Activated CD4-positive, alpha-beta memory T cell treated with anti-CD3 and anti-CD28 coated beads for 36 hours (primary cell): ENCODE measurements at regions not wholly inside any gene's neighbourhood (a gene's known extent, or its start where the extent isn't known, plus 50 kb on each side); places are given as distances from the start of the nearest gene placed in this dataset.

Source experiments
- CTCF ChIA-PET: fragments of 350-600 bp; sonication (Branson Sonifier 250); formaldehyde crosslinking; loops from one replicate; lab custom pipeline; 2021; ENCODE audit warnings: antibody characterized with exemption, inconsistent platforms; lab: Charles Lee
- POLR2A ChIA-PET: fragments of 350-600 bp; sonication (Branson Sonifier 250); formaldehyde crosslinking; loops from one replicate; lab custom pipeline; 2021; ENCODE audit warnings: antibody characterized with exemption; lab: Charles Lee
- DNase-seq: peaks from one replicate; pipeline ENCODE4 v3.0.0-alpha.2; 2020
- H3K27ac Mint-ChIP-seq: one replicate; pipeline ENCODE4 v1.8.0; 2021; ENCODE audit warnings: mixed read lengths
- H3K27me3 Mint-ChIP-seq: one replicate; pipeline ENCODE4 v1.8.0; 2021; ENCODE audit warnings: mixed read lengths
- H3K36me3 Mint-ChIP-seq: one replicate; pipeline ENCODE4 v1.8.0; 2021; ENCODE audit warnings: mixed read lengths
- H3K4me1 Mint-ChIP-seq: one replicate; pipeline ENCODE4 v1.8.0; 2021; ENCODE audit warnings: low read depth, mixed read lengths
- H3K4me3 Mint-ChIP-seq: one replicate; pipeline ENCODE4 v1.8.0; 2021; ENCODE audit warnings: mild to moderate bottlenecking, mixed read lengths
- H3K9me3 Mint-ChIP-seq: one replicate; pipeline ENCODE4 v1.8.0; 2021; ENCODE audit warnings: mixed read lengths
- intact Hi-C: fragments of 100-400 bp; cut with micrococcal nuclease; formaldehyde crosslinking; loops from one replicate; pipeline ENCODE4 v1.15.1; 2023

GRCh38 chr10:81108516-81109199 lies 571.0 kb downstream of the SH2D4B start:
- ChIA-PET POLR2A (no interaction called here), CTCF (no interaction called here)
- no peak for DNase-seq
- intact Hi-C loops = no loop called here
- H3K36me3 Mint-ChIP-seq = no peaks in the 10 kb centered on the region
- H3K4me3 Mint-ChIP-seq = no peak overlapping the region
- H3K27ac Mint-ChIP-seq = no peak overlapping the region
- no peaks in the 10 kb centered on the region for H3K4me1 Mint-ChIP-seq
- no peaks in the 10 kb centered on the region for H3K9me3 Mint-ChIP-seq
- no peaks in the 10 kb centered on the region for H3K27me3 Mint-ChIP-seq

- H3K4me1 Mint-ChIP-seq = no peaks in the 10 kb centered on the region
- ChIA-PET POLR2A (no interaction called here), CTCF (no interaction called here)
- no peak for DNase-seq
- H3K27me3 Mint-ChIP-seq = no peaks in the 10 kb centered on the region
- H3K36me3 Mint-ChIP-seq = no peaks in the 10 kb centered on the region
- H3K4me3 Mint-ChIP-seq = no peak overlapping the region
- no peak overlapping the region for H3K27ac Mint-ChIP-seq
- intact Hi-C loops = no loop called here
- H3K9me3 Mint-ChIP-seq = no peaks in the 10 kb centered on the region
These were observed 571.6 kb downstream of the SH2D4B start for GRCh38 chr10:81109200-81109752.

- no peaks in the 10 kb centered on the region for H3K27me3 Mint-ChIP-seq
- ChIA-PET CTCF (no interaction called here), POLR2A (no interaction called here)
- intact Hi-C loops = no loop called here
- no peaks in the 10 kb centered on the region for H3K36me3 Mint-ChIP-seq
- DNase-seq = no peak
- H3K4me3 Mint-ChIP-seq = no peak overlapping the region
- H3K9me3 Mint-ChIP-seq = no peaks in the 10 kb centered on the region
- H3K4me1 Mint-ChIP-seq = no peaks in the 10 kb centered on the region
- no peak overlapping the region for H3K27ac Mint-ChIP-seq
These were observed 578.5 kb downstream of the SH2D4B start for GRCh38 chr10:81116201-81116600.

DNA sequence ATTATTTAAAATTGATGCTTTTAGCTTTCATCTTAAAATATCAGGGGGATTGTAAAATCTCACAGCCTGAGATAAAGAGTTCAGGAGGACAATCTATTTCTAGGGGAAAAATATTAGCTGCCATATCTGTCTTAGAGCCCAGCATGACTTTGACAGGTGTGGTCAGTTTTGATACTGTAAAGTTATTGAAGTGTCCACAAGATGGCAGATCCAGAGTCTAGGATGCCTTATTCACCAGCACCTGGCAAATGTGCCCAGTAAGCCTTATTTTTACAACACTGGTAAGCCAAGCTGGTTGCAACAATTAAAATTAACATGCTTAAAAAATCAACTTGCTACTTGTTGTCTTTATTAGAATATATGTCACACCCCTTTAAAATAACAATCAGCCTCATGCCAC lies 579.3 kb downstream of the SH2D4B start:
- no peaks in the 10 kb centered on the region for H3K4me1 Mint-ChIP-seq
- ChIA-PET CTCF (no interaction called here), POLR2A (no interaction called here)
- H3K27ac Mint-ChIP-seq = no peak overlapping the region
- H3K36me3 Mint-ChIP-seq = no peaks in the 10 kb centered on the region
- intact Hi-C loops = no loop called here
- H3K9me3 Mint-ChIP-seq = no peaks in the 10 kb centered on the region
- no peak overlapping the region for H3K4me3 Mint-ChIP-seq
- H3K27me3 Mint-ChIP-seq = no peaks in the 10 kb centered on the region
- no peak for DNase-seq

GRCh38 chr10:81127931-81128330 lies 590.2 kb downstream of the SH2D4B start:
- Mint-ChIP-seq H3K27ac (no peak overlapping the region), H3K36me3 (no peaks in the 10 kb centered on the region), H3K4me1 (no peaks in the 10 kb centered on the region), H3K9me3 (no peaks in the 10 kb centered on the region), H3K27me3 (no peaks in the 10 kb centered on the region), H3K4me3 (no peak overlapping the region)
- ChIA-PET CTCF (no interaction called here), POLR2A (no interaction called here)
- DNase-seq = no peak
- intact Hi-C loops = no loop called here

DNA sequence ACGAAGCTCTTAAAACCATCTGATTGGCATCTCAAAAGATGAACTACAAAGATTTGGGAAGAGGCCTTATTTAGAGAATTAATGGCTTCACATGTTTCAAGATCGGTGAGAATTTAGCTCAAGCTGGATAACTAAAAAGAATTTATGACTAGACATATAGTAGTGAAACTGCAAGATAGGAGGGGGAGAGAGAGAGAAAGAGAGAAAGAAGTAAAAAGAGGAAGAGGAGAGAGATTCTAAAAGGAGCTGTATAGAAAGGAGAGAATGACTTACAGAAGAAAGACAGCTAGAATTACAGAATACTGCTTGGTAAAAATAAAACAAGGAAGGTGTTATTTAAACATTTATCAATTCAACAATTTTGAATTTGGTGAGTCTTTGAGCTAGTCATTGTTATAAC lies 592.3 kb downstream of the SH2D4B start:
- no peaks in the 10 kb centered on the region for H3K36me3 Mint-ChIP-seq
- no peaks in the 10 kb centered on the region for H3K9me3 Mint-ChIP-seq
- POLR2A ChIA-PET = no interaction called here

DNA sequence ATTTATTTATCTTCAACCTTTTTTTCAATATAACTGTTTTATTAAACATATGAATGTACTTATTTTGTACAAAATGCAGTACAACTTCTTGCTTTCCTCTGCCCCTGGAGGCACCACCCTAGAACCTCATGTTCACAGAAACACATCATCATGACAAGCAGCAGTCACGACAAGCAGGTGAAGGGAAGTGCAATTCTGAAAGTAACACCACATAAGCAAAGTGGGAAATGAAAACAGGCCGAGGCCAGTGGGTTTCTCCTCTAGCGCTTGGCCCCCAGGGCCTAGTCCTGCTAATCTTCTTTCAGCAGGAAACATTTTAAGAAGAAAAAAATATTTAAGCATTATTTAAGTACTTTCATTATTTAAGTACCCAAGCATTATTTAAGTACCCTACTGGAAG lies 598.1 kb downstream of the SH2D4B start:
- no peaks in the 10 kb centered on the region for H3K36me3 Mint-ChIP-seq
- H3K4me3 Mint-ChIP-seq = no peak overlapping the region
- H3K27ac Mint-ChIP-seq = no peak overlapping the region
- H3K9me3 Mint-ChIP-seq = no peaks in the 10 kb centered on the region
- no peaks in the 10 kb centered on the region for H3K4me1 Mint-ChIP-seq
- POLR2A ChIA-PET = no interaction called here
- DNase-seq = no peak
- H3K27me3 Mint-ChIP-seq = no peaks in the 10 kb centered on the region
- CTCF ChIA-PET = no interaction called here
- intact Hi-C loops = no loop called here

More for the DNA sequence above, 592.3 kb downstream of the SH2D4B start:
- CTCF ChIA-PET = no interaction called here
- intact Hi-C loops = no loop called here
- no peak overlapping the region for H3K27ac Mint-ChIP-seq
- no peak for DNase-seq
- H3K27me3 Mint-ChIP-seq = no peaks in the 10 kb centered on the region
- no peak overlapping the region for H3K4me3 Mint-ChIP-seq
- H3K4me1 Mint-ChIP-seq = no peaks in the 10 kb centered on the region

DNA sequence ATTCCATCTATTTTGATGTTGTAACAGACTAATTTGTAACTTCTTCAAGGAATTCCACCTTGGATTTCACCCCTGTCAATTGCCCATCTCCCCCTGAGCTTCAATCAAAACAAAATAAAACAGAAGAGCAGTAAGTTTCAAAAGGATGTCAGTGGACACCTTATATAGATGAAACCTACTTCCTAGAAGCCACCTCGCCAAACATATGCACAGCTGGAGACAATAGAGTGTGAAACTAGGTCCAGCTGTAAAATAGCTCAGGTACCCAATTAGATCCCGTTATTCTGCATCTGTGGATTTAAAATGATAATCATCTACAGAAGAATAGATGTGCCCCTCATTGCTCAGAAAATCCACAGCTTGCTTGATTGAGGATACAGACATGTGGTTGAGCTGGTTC lies 598.6 kb downstream of the SH2D4B start:
- H3K9me3 Mint-ChIP-seq = no peaks in the 10 kb centered on the region
- DNase-seq = no peak
- H3K36me3 Mint-ChIP-seq = no peaks in the 10 kb centered on the region
- ChIA-PET POLR2A (no interaction called here), CTCF (no interaction called here)
- no peak overlapping the region for H3K4me3 Mint-ChIP-seq
- H3K4me1 Mint-ChIP-seq = no peaks in the 10 kb centered on the region
- intact Hi-C loops = no loop called here
- H3K27ac Mint-ChIP-seq = no peak overlapping the region
- H3K27me3 Mint-ChIP-seq = no peaks in the 10 kb centered on the region

DNA sequence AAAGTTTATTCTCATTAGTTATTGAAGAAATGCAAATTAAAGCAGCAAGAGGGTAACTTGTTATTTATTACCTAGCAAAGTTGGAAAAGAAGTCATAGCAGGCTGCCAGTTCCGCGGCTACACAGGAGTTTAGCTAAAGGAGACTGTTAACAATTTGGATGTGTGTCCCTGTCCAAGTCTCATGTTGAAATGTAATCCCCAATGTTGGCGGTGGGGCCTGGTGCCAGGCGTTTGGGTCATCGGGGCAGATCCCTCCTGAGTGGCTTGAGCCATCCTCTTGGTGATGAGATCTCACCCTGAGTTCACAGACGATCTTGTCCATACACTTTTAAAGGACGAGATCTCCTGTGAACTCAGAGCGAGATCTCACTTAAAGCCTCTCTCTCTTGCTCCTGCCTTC lies 608.3 kb downstream of the SH2D4B start:
- intact Hi-C loops = no loop called here
- ChIA-PET POLR2A (no interaction called here), CTCF (no interaction called here)
- no peak overlapping the region for H3K4me3 Mint-ChIP-seq
- H3K4me1 Mint-ChIP-seq = no peaks in the 10 kb centered on the region
- no peak overlapping the region for H3K27ac Mint-ChIP-seq
- no peak for DNase-seq
- H3K9me3 Mint-ChIP-seq = no peaks in the 10 kb centered on the region
- no peaks in the 10 kb centered on the region for H3K36me3 Mint-ChIP-seq
- H3K27me3 Mint-ChIP-seq = no peaks in the 10 kb centered on the region

GRCh38 chr10:81146436-81146835 lies 608.7 kb downstream of the SH2D4B start:
- no peak overlapping the region for H3K27ac Mint-ChIP-seq
- H3K9me3 Mint-ChIP-seq = no peaks in the 10 kb centered on the region
- no peak overlapping the region for H3K4me3 Mint-ChIP-seq

DNA sequence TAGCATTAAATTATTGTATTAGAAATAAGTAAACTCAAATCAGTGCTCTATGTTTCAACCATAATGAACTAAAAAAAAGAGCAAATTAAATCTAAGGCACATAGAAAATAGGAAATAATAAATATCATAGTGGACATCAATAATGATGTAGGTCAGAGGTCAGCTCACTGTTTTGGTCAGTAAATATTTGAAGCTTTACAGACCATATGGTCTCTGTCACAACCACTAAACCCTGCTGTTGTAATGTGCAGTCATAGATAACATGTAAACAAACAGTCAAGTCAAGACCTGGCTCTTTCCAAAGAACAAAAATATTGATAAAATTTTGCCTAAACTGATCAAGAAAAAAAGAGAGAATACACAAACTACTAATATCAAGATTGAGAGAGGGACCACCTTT lies 615.0 kb downstream of the SH2D4B start:
- intact Hi-C loops = no loop called here
- no peaks in the 10 kb centered on the region for H3K4me1 Mint-ChIP-seq
- no peaks in the 10 kb centered on the region for H3K27me3 Mint-ChIP-seq
- DNase-seq = no peak
- ChIA-PET POLR2A (no interaction called here), CTCF (no interaction called here)
- H3K9me3 Mint-ChIP-seq = no peaks in the 10 kb centered on the region
- no peak overlapping the region for H3K27ac Mint-ChIP-seq
- H3K36me3 Mint-ChIP-seq = no peaks in the 10 kb centered on the region
- no peak overlapping the region for H3K4me3 Mint-ChIP-seq

More at GRCh38 chr10:81146436-81146835, 608.7 kb downstream of the SH2D4B start:
- POLR2A ChIA-PET = no interaction called here
- DNase-seq = no peak
- H3K36me3 Mint-ChIP-seq = no peaks in the 10 kb centered on the region
- H3K27me3 Mint-ChIP-seq = no peaks in the 10 kb centered on the region
- H3K4me1 Mint-ChIP-seq = no peaks in the 10 kb centered on the region
- CTCF ChIA-PET = no interaction called here
- intact Hi-C loops = no loop called here

GRCh38 chr10:81157681-81158080 lies 620.0 kb downstream of the SH2D4B start:
- Mint-ChIP-seq H3K36me3 (no peaks in the 10 kb centered on the region), H3K27ac (no peak overlapping the region), H3K4me3 (no peak overlapping the region), H3K9me3 (no peaks in the 10 kb centered on the region), H3K27me3 (no peaks in the 10 kb centered on the region), H3K4me1 (no peaks in the 10 kb centered on the region)
- DNase-seq = no peak
- intact Hi-C loops = no loop called here
- ChIA-PET POLR2A (no interaction called here), CTCF (no interaction called here)

- ChIA-PET CTCF (no interaction called here), POLR2A (interaction anchor here (0.7 kb wide), 1 partner anchor 210 kb away, joined by 3 read pairs; no protein-coding TSS in a partner anchor)
- H3K9me3 Mint-ChIP-seq = peaks cover 12% of the 10 kb centered on the region
- no peaks in the 10 kb centered on the region for H3K36me3 Mint-ChIP-seq
- no peak for DNase-seq
- H3K27ac Mint-ChIP-seq = no peak overlapping the region
- no peaks in the 10 kb centered on the region for H3K4me1 Mint-ChIP-seq
- H3K27me3 Mint-ChIP-seq = no peaks in the 10 kb centered on the region
- H3K4me3 Mint-ChIP-seq = no peak overlapping the region
- intact Hi-C loops = no loop called here
These were observed 640.0 kb downstream of the SH2D4B start for GRCh38 chr10:81177651-81178244.
